Testis (tissue), 2 donors: ENCODE measurements at regions not wholly inside any gene's neighbourhood (a gene's known extent, or its start where the extent isn't known, plus 50 kb on each side); places are given as distances from the start of the nearest gene placed in this dataset.

Source experiments
- CTCF ChIP-seq, 3 experiments: fragments of 450-650 bp in 2 of 3; fragments of 200-600 bp in 1 of 3; sonication (generic) in 1 of 3; IDR thresholded peaks; one replicate each; pipeline ENCODE4 v1.5.1; 2016 to 2019; ENCODE audit warnings: antibody characterized with exemption in 3 of 3, mild to moderate bottlenecking in 2 of 3, moderate library complexity in 1 of 3
- POLR2A ChIP-seq: fragments of 450-650 bp; IDR thresholded peaks from one replicate; pipeline ENCODE4 v1.6.1; 2017; ENCODE audit warnings: antibody characterized with exemption, mild to moderate bottlenecking, moderate library complexity

DNA sequence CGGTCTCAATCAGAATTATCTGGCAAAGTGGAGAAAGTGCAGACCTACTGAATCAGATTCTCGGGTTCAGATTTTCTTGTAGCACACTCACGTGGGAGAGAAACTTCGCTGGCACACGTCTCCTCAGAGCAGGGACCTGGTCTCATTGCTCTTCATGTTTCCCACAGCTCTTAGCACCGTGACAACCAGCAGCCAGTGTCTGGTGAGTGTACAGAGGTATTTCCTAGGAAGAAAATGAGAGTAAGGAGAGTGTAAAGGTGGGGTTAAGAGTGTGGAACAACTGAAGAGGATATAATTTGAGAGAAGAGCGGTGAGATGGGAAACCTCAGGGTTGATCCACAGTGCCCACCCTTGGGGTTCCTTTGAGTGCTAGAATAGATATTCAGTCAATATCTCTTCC lies 89.2 kb downstream of the ARF6 start:
- TF ChIP-seq CTCF (IDR thresholded peaks at IDR 0.05) (no peak), POLR2A (no peak)
